GM13976 (cell line): ENCODE measurements at regions not wholly inside any gene's neighbourhood (a gene's known extent, or its start where the extent isn't known, plus 50 kb on each side); places are given as distances from the start of the nearest gene placed in this dataset.
"Not testable (repeated sequence)": the region's sequence is repeated elsewhere in the genome, so short reads cannot be mapped to it uniquely, and the experiment has no call there.

Experiments used
- DNase-seq: peaks from one replicate; pipeline ENCODE4 v3.0.0; 2012; ENCODE audit warnings: low spot score
- in situ Hi-C: fragments of 300-500 bp; cut with MboI; formaldehyde crosslinking; loops from one replicate; pipeline ENCODE4 v1.12.0; 2022; ENCODE audit warnings: low sequenced_read_pairs, mixed read lengths, inconsistent platforms; ENCODE audit not compliant: unreplicated experiment
- TF ChIP-seq, protein P1 (sequence below): IDR thresholded peaks from 2 replicates; pipeline ENCODE4 v1.5.1; 2012; ENCODE audit warnings: borderline replicate concordance, mild to moderate bottlenecking; ENCODE audit not compliant: insufficient read depth; ENCODE audit errors: extremely low read depth, missing control alignments, control extremely low read depth

DNA sequence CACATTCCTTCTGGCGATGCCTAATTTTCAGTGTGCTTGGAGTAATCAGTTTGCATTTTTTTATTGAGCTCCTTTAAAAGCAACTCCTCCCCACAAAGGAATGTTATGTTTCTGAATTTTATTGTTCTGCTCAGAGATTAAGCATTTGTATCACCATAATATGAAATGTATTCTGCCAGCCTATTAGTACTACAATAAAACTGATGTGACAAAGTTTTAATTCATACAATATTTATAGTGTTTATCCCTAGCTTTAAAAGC lies 236.9 kb upstream of the ASCC3 start:
- TF ChIP-seq, protein P1, sequence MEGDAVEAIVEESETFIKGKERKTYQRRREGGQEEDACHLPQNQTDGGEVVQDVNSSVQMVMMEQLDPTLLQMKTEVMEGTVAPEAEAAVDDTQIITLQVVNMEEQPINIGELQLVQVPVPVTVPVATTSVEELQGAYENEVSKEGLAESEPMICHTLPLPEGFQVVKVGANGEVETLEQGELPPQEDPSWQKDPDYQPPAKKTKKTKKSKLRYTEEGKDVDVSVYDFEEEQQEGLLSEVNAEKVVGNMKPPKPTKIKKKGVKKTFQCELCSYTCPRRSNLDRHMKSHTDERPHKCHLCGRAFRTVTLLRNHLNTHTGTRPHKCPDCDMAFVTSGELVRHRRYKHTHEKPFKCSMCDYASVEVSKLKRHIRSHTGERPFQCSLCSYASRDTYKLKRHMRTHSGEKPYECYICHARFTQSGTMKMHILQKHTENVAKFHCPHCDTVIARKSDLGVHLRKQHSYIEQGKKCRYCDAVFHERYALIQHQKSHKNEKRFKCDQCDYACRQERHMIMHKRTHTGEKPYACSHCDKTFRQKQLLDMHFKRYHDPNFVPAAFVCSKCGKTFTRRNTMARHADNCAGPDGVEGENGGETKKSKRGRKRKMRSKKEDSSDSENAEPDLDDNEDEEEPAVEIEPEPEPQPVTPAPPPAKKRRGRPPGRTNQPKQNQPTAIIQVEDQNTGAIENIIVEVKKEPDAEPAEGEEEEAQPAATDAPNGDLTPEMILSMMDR = no peak
- no peak for DNase-seq
- in situ Hi-C loops = no loop called here

GRCh38 chr6:101120747-101121146 lies 239.6 kb upstream of the ASCC3 start:
- in situ Hi-C loops = no loop called here
- DNase-seq = no peak
- TF ChIP-seq, protein P1 = no peak

- DNase-seq = no peak
- TF ChIP-seq, protein P1 = no peak
- in situ Hi-C loops = no loop called here
These were observed 244.3 kb upstream of the ASCC3 start for GRCh38 chr6:101125380-101125971.

- in situ Hi-C loops = no loop called here
- TF ChIP-seq, protein P1 = no peak
- DNase-seq = no peak
These were observed 245.4 kb upstream of the ASCC3 start for GRCh38 chr6:101126501-101126900.

DNA sequence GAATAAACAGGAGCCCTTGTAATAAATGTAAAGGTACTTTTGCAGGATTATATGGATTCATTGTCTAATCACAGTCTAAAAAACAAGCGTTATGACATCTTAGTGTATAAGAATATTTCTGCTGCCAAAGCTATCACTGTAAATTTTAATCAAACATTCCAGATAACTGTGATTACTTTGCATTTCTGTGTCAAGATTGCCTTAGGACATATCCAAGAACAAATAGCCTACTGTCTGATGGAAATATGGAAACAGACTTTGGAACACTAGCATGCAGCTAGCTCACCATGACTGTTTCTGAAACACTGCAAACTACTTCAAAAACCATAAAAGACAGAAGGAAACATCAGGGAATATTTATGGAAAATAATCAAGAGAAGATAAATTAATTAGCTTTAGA lies 248.7 kb upstream of the ASCC3 start:
- in situ Hi-C loops = no loop called here
- DNase-seq = no peak
- TF ChIP-seq, protein P1 = no peak

DNA sequence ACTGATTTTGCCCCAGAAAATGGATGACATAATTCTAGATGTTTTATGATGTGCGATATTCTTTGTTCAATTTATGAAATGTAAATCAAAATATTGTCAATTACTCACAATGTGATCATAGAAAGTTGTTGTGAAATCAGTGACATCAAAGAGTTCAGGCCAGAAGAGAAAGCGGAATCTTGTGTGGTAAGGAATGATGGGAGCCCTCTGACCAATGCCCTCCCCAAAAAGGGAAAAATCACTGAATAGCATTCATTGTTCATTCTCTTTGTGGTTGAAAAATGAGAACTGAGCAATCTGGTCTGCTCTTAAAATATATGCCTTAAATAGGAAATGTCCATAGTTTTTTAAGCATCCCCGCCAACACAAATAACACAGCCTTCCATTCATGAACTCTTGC lies 247.1 kb upstream of the GRIK2 start:
- in situ Hi-C loops = no loop called here
- DNase-seq = no peak
- TF ChIP-seq, protein P1 = no peak

DNA sequence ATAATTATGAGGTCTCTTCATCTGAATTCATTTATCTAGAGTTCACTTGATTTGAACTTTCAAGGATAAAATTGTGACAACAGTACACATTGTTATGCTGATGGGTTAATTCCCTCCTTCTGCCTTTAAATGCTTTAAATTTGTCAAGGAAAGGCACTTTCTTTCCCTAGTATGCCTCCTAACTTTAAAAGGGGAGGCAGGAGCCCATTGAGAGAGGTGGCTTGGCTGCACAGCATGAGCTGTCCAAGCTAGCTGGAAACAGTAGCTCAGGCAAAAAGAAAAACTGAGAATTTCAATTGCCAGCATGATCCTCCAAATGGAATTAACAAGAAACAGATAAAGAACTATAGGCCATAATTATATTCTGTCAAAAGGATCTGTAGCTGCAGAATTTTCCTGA lies 243.3 kb upstream of the GRIK2 start:
- no peak for DNase-seq
- TF ChIP-seq, protein P1 = no peak
- in situ Hi-C loops = no loop called here

DNA sequence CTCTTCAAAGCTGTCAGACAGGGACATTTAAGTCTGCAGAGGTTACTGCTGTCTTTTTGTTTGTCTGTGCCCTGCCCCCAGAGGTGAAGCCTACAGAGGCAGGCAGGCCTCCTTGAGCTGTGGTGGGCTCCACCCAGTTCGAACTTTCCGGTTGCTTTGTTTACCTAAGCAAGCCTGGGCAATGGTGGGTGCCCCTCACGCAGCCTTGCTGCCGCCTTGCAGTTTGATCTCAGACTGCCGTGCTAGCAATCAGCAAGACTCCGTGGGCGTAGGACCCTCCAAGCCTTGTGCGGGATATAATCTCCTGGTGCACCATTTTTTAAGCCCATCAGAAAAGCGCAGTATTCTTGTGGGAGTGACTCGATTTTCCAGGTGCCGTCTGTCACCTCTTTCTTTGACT lies 235.9 kb upstream of the GRIK2 start:
- in situ Hi-C loops, DNase-seq: not testable (repeated sequence)
